Fibroblast of the aortic adventitia (primary cell): ENCODE measurements at regions not wholly inside any gene's neighbourhood (a gene's known extent, or its start where the extent isn't known, plus 50 kb on each side); places are given as distances from the start of the nearest gene placed in this dataset.

Experiments used
- DNase-seq: peaks from one replicate; pipeline ENCODE4 v3.0.0-alpha.2; 2010; ENCODE audit warnings: low read depth
- H3K4me3 ChIP-seq: 2 replicates; pipeline ENCODE4 v1.5.1; 2011; ENCODE audit warnings: low read depth, mild to moderate bottlenecking, control low read depth, low read length, moderate library complexity
- CTCF ChIP-seq: IDR thresholded peaks from 2 replicates; pipeline ENCODE4 v1.5.1; 2011; ENCODE audit warnings: mild to moderate bottlenecking, low read length, control low read depth, inconsistent platforms; ENCODE audit not compliant: insufficient read depth

- DNase-seq: no peak
- no peak overlapping the region for H3K4me3 ChIP-seq
These were observed 84.6 kb upstream of the SPAG17 start for GRCh38 chr1:118269598-118269997.

DNA sequence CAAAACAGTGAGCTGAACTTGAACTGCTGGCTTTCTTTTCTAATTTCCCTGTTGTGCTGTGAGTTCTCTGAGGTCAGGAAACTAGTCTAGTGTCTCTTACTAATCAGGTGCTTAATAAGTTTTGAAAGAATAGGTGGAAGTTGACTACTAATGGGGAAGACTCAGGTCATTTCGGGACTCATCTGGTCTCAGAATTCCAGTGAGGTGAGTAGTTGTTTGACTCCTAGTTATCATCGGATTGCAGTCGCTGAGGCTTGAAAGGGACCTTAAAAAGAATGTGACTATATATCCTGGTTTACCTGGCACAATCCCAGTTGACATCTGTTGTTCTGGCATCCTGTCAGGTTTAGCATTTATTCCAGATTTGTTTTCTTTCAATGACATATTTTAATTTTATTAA, 81.4 kb upstream of the SPAG17 start:
- no peak for TF ChIP-seq CTCF
- no peak for DNase-seq
- H3K4me3 ChIP-seq: no peak overlapping the region

More at GRCh38 chr1:118269598-118269997, 84.6 kb upstream of the SPAG17 start:
- no peak for TF ChIP-seq CTCF

DNA sequence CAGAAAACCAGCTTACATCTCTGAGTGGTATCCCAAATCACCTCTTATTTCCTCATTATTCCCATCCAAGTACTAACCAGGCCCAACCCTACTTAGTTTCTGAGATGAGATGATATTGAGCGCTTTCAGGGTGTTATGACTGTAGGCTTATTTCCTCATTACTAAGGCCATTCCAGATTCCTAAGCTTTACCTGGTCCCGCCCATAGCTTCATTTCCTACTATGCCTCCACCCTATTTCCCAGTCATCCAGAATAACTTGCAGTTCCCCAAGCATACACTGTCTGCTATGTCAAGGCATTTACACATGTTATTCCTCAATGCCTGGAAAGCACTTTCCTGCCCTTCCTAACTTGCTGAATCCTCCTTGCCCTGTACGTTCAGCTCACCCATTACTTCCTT, 79.3 kb upstream of the SPAG17 start:
- no peak overlapping the region for H3K4me3 ChIP-seq
- no peak for TF ChIP-seq CTCF
- DNase-seq: no peak

- TF ChIP-seq CTCF: no peak
- DNase-seq: no peak
- no peak overlapping the region for H3K4me3 ChIP-seq
These were observed 77.8 kb upstream of the SPAG17 start for GRCh38 chr1:118262865-118263264.

GRCh38 chr1:118258975-118259374, 73.9 kb upstream of the SPAG17 start:
- TF ChIP-seq CTCF: no peak
- H3K4me3 ChIP-seq: no peak overlapping the region
- DNase-seq: no peak

- no peak overlapping the region for H3K4me3 ChIP-seq
- no peak for TF ChIP-seq CTCF
- DNase-seq: no peak
These were observed 72.9 kb upstream of the SPAG17 start for GRCh38 chr1:118257946-118258345.
